ENCODE measurements at regions not wholly inside any gene's neighbourhood (a gene's known extent, or its start where the extent isn't known, plus 50 kb on each side); places are given as distances from the start of the nearest gene placed in this dataset.

DNA sequence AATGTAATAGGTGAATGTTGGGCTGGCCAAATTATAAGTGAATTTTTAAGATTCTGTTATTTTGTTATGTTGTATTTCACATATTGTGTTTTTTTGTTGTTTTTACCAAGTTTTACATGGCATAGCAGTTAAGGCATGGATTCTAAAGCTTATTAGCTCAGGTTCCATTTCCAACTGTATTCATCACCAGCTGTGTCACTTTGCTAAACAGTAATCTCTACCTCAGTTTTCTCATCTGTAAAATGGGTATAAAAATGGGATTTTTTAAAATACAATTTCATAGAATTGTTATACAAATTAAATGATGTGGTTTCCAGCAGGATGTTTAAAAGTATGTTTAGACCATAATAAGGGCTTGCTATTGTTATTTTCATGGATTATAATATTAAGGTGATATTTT is 512.2 kb downstream of the SLC16A7 start:
- no peak overlapping the region for H3K4me3 ChIP-seq (ENCODE audit: low read depth, low read length)
- no peak for DNase-seq (ENCODE audit: low read depth)

DNA sequence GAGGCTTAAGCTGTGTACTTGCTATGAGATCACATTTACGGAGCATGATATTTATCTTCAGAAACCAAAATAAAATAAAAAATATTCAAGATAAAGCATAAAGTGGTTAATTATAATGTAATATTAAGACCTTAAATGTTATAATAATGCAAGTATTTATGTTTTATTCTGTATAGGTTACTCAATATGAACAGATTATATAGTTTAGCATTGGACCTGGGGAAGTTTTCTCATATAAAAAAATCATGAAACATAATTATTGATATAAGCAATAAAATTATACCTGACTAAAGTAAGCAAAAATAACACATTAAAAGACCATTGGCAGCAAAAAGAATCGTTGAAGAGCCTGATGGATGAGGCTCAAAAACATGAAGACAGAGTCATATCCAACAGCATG is 516.2 kb downstream of the SLC16A7 start:
- no peak for DNase-seq (ENCODE audit: low read depth)
- no peak overlapping the region for H3K4me3 ChIP-seq (ENCODE audit: low read depth, low read length)

DNA sequence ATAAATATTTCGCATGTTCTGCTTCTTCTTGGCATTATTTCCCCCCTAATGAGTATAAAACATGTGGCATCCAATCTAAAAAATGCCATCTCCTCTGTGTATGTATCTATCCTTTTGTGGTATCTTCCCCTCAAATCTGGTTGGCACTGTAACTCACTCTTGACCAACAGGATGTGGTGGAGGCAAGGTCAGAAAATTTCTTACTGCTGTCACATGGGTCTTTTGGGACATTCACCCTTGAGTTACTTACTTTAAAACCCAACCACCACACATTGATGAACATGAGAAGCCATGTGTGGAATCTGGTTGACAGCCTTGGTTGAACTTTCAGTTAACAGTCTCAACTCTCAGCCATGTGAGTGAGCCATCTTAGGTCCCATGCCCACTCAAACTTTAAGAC is 516.9 kb downstream of the SLC16A7 start:
- H3K4me3 ChIP-seq (ENCODE audit: low read depth, low read length), result no peak overlapping the region
- DNase-seq (ENCODE audit: low read depth), result no peak

DNA sequence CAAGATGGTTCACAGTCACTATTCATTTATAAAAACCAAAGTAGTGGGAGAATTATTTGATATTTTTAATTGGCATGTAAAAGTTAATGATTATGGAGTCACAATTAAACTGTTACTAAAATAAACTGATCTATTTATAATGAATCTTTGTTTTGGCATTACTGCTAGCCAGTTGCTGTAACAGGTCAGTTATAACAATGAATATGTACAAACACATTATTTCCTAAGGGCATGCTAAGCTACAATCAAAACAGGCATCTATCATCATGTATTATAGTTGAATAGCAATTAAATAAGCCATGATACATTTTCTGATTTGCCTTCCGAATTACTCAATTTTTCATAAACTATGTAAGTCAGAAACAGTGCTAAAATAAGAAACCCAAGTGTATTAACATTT is 518.3 kb downstream of the SLC16A7 start:
- no peak for DNase-seq (ENCODE audit: low read depth)
- H3K4me3 ChIP-seq (ENCODE audit: low read depth, low read length), result no peak overlapping the region

DNA sequence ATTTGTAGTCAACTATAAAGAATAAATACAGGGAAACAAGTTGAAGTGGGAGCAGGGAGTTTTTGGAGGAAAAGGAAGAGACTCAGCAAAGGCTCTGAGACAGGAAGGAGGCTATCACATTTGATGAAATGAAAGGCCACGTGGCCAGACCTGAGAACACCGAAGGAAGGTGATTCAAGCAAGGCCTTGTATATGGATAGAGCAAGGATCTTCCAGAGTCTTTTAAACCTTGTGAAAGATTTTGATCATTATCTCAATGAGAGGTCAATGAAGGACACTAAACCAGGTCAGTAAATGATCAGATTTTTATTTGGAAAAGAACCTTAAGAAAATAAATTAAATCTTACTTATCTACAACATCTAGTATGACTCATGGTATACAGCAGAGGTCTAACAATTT is 523.5 kb downstream of the SLC16A7 start:
- no peak overlapping the region for H3K4me3 ChIP-seq (ENCODE audit: low read depth, low read length)
- no peak for DNase-seq (ENCODE audit: low read depth)

DNA sequence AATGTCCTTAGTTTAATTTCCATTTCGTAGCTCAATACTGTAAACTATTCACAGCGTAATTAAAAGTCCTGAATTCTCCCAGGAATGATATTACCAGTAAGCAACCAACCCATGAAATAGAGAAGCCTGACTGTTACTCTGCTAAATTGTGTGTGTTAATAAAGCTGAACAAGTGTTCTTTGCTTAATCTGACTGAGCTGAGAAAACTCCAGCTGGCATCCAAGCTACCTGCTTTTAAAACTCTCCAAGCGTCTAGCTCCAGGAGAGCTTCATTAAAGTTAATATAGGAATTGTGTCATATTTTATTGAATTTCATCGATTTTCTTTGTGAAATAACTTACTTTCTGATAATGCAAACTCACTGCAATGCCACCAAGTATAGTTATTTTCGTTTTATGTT is 524.4 kb downstream of the SLC16A7 start:
- H3K4me3 ChIP-seq (ENCODE audit: low read depth, low read length), result no peak overlapping the region
- DNase-seq (ENCODE audit: low read depth), result no peak

DNA sequence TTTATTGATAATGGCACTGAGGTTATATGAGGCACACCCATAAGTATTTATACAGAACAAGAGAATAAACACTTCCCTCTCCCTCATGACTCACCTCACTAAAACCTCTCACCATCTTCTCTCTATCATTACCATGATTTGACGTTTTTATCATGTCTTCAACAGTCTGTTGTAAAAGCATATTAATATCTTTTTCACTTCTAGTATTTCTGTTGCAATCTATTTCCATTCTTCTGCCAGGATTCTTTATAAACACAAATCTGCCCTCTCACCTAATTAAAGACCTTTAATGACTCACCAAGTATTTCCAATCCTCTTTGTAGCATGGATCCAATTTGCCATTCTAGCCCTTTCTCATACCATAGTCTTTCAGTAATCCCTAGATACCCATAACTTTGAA is 527.7 kb downstream of the SLC16A7 start:
- DNase-seq (ENCODE audit: low read depth), result peak; percentile 16
- H3K4me3 ChIP-seq (ENCODE audit: low read depth, low read length), result no peak overlapping the region

DNA sequence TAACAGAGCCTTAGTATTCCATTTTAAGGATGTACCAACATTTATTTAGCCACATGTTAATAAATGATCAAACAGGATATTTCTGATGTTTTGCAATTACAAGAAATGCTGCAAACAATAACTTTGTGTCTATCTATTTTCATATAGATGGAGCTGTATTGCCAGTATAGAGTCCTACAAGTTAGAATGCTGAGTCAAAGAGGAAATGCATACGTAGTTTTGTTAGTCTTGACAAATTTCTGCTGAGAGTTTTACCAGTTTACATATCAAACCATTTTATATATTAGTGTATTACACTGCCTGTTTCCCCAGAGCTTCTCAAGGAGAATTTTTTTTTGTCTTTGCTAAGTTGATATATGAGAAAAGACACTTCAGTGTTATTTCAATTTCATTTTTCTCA is 541.7 kb downstream of the SLC16A7 start:
- DNase-seq (ENCODE audit: low read depth), result no peak
- H3K4me3 ChIP-seq (ENCODE audit: low read depth, low read length), result no peak overlapping the region

DNA sequence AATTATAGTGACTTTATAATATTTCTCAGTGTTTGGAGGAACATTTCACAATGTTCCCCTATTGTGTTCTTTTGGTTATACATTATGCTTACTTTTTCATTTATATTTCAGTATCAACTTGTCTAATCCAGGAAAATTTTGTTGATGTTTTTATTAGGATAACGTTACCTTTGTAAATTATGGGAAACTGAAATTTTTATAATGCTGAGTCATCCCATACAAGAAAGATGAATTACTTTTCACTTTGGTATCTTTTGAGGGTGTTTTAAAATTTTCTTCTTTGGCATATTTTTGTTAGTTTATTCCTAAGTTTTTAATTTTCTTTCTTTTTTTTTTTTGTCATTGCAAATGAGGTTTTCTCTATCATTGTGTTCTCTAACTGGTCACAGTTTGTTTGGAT is 542.7 kb downstream of the SLC16A7 start:
- no peak overlapping the region for H3K4me3 ChIP-seq (ENCODE audit: low read depth, low read length)
- DNase-seq (ENCODE audit: low read depth), result no peak

DNA sequence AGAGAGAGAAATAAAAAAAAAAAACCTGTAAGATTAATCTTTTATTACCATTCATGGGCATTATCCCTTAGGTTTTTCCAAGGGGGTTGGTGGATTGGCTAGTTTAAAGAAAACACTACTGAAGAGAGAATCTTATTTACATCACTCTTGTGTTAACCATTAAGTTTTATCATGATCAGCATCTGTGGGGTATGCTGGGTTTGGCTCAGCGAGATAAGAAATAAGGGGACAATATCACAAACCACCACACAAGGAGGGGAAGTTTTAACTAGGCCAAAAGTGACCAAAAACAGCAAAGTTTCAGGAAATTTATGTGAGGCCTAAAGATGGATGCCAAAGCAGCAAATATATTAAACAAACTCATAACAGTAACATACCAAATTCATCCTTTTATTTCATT is 548.6 kb downstream of the SLC16A7 start:
- no peak overlapping the region for H3K4me3 ChIP-seq (ENCODE audit: low read depth, low read length)
- DNase-seq (ENCODE audit: low read depth), result no peak

DNA sequence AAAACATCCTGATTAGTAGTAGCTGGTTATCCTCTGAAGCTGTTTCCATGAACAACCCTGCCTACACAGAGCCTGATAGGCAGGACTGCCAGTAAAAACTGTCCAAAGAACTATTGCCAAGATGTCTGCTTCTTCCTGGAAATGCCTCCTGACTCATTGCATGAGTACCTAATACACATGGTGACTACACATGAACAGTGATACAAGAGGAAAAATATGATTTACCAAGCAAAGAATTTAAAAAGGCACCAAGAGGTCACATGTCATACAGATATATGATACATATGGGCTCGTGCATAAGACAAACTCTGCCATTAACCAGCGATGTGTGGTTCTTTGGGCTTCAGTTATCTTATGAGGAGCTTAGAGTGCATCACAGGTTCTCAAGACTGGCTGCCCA is 552.3 kb downstream of the SLC16A7 start:
- no peak overlapping the region for H3K4me3 ChIP-seq (ENCODE audit: low read depth, low read length)
- DNase-seq (ENCODE audit: low read depth), result peak; percentile 86

DNA sequence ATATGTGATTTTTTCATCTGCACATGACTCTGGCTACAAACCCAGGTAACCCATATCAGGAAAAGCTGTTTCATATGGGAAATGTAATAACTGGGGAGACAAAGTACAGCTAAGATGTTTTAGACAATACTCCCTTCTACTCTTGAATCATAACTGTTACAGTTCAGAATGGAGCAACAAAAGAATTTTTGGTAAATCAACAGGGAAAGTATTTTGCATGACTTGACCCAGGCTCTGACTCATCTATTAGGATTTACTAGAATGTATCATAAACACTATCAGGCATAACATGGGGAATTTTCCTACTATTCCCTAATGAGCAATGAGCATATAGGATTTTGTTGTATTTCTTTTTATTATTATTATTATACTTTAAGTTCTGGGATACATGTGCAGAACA is 553.0 kb downstream of the SLC16A7 start:
- DNase-seq (ENCODE audit: low read depth), result peak; percentile 56
- H3K4me3 ChIP-seq (ENCODE audit: low read depth, low read length), result no peak overlapping the region

DNA sequence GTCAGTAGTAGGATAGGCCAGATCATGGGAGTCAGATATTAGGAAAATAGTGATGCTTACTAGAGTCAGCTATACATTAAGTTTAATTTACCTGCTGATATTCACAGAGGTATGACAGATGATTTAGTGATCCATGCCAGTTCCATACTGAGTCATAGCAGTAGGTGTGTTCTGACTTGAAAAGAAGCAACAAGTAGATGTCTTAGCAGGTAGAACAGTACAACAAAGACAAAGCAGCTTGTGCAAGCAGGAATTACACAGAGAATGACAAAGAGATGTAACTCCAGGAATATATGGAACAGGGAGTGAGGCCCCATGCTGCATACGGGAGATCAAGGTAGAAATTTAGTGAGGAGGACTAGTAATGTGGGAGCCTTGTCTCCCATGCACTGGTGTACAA is 556.9 kb downstream of the SLC16A7 start:
- no peak overlapping the region for H3K4me3 ChIP-seq (ENCODE audit: low read depth, low read length)
- DNase-seq (ENCODE audit: low read depth), result no peak

DNA sequence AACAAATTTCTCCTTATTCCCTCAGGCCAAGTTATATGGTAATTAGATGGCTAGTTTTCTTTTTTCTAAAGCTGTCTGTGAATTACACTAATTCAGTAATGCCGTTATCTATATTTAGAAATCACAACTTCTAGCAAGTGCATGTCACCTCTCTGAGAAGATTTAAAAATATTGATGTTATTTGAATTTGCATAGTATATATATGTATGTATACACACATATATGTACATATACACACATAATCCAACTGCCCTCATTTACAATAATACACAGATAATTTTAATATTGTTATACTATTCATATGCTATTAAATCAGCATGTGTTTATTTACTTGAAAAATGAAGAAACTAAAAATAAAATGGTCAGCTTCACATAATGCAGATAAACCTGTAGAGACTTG is 563.9 kb downstream of the SLC16A7 start:
- no peak overlapping the region for H3K4me3 ChIP-seq (ENCODE audit: low read depth, low read length)
- DNase-seq (ENCODE audit: low read depth), result no peak

DNA sequence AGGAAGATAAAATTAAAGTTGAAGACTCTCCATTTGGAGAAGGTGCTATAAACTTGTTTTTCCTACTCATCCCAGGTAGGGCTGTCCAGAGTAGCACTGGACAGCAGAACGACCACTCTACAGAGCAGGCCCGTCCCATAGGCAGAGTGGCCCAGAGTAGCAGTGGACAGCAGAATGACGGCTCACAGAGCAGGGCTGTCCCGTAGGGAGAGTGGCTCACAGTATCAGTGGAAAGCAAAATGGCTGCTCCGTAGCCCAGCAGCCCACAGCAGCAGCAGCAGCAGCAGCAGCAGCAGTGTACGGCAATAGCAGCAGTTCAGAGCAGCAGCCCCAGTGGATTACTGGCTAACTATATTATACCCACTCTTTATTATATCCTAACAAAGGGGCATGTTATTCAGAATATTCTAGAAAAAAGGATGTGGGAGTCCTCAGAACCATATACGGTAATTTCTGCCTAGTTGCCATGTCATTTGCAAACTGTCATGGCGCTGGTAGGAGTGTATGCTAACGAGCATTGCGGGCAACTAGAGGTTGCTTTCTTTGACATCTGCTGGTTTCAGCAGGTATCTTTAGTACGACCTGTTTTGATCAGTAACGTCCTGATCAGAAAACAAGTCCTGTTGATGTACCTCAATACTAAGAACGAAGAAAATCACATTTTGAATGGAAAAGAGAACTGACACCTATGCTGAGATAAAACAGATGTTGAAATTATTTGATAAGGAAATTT is 567.3 kb downstream of the SLC16A7 start:
- no peak overlapping the region for H3K4me3 ChIP-seq (ENCODE audit: low read depth, low read length)
- no peak for DNase-seq (ENCODE audit: low read depth)

DNA sequence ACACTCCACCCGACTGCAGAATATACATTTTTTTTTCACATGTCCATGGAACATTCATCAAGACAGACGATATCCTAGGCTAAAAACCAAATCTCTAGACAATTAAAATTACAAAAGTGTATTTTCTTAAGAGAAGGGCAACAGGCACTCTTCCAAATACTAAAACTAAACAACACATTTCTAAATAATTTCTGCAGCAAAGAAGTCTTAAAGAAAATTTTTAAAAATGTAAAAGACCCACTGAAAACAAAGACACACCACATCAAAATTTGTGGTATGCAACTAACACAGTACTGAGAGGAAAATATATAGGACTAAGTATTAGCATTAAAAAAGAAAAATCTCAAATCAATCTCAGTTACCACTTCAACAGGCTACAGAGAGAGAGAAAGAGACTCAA is 570.0 kb downstream of the SLC16A7 start:
- no peak for DNase-seq (ENCODE audit: low read depth)

DNA sequence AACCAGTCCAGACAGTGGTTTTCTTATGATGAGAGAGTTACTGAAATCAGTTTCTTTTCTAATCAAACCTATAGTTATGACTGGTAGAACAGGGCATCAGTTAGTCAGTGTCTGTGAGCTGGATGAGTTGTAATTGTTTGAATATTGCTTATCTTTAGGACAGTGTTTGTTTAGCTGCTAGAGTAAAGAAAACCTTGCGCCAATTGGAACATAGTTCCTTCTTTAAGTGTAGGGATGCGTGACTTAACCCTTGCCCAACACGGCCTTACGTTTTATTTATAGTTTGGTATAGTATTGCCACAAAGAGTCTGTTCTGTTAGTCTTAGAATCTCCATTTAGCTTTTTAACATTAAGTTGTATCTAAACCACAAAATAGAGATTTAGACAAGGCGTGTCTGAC is 572.6 kb downstream of the SLC16A7 start:
- no peak overlapping the region for H3K4me3 ChIP-seq (ENCODE audit: low read depth, low read length)
- DNase-seq (ENCODE audit: low read depth), result no peak

More for the DNA sequence above, 570.0 kb downstream of the SLC16A7 start:
- H3K4me3 ChIP-seq (ENCODE audit: low read depth, low read length), result no peak overlapping the region

DNA sequence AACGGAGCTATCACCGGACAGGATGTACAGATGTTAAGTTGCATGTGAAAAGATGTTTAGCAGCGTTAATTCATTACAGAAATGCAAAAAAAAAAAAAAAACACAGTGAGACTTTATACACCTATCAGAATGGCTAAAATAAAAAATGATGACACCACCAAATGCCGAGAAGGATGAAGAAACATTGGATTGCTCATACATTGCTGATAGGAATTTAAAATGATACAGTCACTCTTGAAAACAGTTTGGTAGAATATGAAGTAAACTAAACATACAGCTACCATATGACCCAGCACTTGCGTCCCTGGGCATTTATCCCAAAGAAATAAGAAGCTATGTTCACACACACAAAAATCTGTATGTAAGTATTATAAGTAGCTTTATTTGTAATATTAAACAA is 574.1 kb downstream of the SLC16A7 start:
- DNase-seq (ENCODE audit: low read depth), result no peak

DNA sequence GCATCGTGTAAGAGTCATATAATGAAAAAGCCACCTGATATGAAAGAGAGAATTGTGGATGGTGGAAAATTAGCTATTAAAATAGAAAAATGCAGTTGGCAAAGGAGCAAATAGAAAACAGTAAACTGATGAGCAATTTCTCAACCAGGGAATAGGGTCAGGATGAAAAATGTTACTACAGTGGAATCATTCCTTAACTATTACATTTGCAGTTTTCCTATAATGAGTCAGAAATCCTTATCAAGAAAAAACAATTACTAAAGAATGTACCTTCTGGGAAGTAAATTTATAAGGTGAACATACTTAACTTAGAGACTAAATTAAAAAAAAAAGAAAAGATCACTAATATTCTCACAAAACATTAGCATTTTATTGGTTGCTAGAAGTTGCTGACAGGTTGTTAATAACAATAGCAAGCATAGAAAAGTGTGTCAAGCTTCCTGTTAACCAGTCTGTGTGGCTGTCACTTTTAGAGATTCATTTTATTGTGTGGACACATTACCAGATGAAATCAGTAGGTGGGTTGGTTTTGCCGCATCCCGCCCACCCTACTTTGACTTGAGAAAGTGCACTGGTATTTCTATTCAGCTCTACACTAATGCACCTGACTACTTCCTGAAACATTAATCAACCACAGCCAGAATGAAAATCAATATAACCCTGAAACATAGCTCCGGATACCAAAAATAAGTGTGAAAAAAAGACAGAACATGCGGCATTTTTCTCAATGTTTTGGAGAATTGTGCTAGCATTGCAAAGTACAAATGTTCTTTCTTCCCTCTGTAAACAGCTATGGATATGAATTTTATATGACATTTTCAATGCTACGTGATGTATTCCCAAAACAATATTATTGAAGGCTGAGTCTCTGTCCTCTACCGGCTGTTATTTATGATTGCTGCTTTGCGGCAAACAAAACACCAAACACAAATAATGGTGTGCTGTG is 576.7 kb downstream of the SLC16A7 start:
- no peak for DNase-seq (ENCODE audit: low read depth)

More for the DNA sequence above, 574.1 kb downstream of the SLC16A7 start:
- no peak overlapping the region for H3K4me3 ChIP-seq (ENCODE audit: low read depth, low read length)

DNA sequence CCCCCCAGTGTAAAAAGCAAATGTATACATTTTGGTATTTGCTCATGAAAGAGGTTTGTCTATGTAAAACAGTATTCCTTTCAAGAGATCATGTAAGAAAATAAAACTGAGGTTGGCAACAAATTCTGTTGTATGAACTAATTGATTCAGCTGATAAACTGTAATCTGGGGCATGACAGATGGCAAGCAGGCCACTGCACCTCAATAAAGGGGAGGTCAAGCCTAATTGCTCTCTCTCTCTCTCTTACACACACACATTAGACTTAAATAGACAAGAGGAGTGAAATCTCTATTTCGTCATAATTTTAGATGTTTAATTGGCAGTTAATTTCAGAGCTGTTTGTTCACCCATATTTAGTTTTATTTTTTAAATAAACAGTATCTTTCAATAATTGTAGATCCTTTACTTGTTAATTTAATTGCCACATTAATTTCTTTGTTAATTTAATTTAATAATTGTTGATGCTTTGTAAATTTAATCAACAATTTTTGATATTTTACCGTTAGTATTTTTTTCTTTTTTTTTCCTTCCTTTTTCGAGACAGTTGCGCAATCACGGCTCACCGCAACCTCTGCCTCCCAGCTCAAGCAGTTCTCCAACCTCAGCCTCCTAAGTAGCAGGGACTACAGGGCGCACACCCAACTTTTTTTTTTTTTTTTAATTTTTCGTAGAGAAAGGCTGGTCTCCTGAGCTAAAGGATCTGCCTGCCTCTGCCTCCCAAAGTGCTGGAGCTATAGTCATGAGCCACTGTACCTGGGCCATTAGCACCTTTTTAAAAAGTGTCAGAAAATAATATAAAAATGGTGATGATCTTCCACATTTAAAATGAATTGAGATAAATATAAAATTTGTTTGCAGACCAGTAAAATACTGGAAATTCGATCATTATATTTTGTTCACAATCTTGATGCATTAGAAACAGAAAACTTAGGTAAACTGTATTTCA is 577.7 kb downstream of the SLC16A7 start:
- no peak overlapping the region for H3K4me3 ChIP-seq (ENCODE audit: low read depth, low read length)
- DNase-seq (ENCODE audit: low read depth), result no peak

More for the DNA sequence above, 576.7 kb downstream of the SLC16A7 start:
- no peak overlapping the region for H3K4me3 ChIP-seq (ENCODE audit: low read depth, low read length)

Data from skeletal muscle cell (primary cell).